Liver (tissue), 3 donors: ENCODE measurements at regions not wholly inside any gene's neighbourhood (a gene's known extent, or its start where the extent isn't known, plus 50 kb on each side); places are given as distances from the start of the nearest gene placed in this dataset.

Experiments used
- ATF3 ChIP-seq: IDR thresholded peaks from 2 replicates; pipeline ENCODE4 v1.6.1; 2016; ENCODE audit warnings: antibody characterized with exemption
- CTCF ChIP-seq: fragments of 150-350 bp; IDR thresholded peaks from 2 replicates; pipeline ENCODE4 v1.5.1; 2017; ENCODE audit warnings: improper control_type of control experiment, low read depth, low read length; ENCODE audit not compliant: missing input control
- EGR1 ChIP-seq, 2 donors: IDR thresholded peaks; 2 replicates each; pipeline ENCODE4 v1.6.1; 2016 to 2018; ENCODE audit warnings: antibody characterized with exemption in 2 of 2, low read depth in 2 of 2
- GABPA ChIP-seq, 2 donors: IDR thresholded peaks in 1 of 2; conservative IDR thresholded peaks in 1 of 2; 2 replicates each; pipeline ENCODE4 v1.6.1; 2016; ENCODE audit warnings: antibody characterized with exemption in 2 of 2, mild to moderate bottlenecking in 1 of 2, moderate library complexity in 1 of 2
- JUND ChIP-seq, 2 donors: IDR thresholded peaks; 2 replicates each; pipeline ENCODE4 v1.6.1; 2016; ENCODE audit warnings: antibody characterized with exemption in 2 of 2
- MAX ChIP-seq: IDR thresholded peaks from 2 replicates; pipeline ENCODE4 v1.6.1; 2016; ENCODE audit warnings: antibody characterized with exemption
- RAD21 ChIP-seq, 2 donors: IDR thresholded peaks; 2 replicates each; pipeline ENCODE4 v1.6.1; 2016; ENCODE audit warnings: antibody characterized with exemption in 2 of 2, mild to moderate bottlenecking in 2 of 2
- REST ChIP-seq: IDR thresholded peaks from 2 replicates; pipeline ENCODE4 v1.6.1; 2016; ENCODE audit warnings: antibody characterized with exemption, mild to moderate bottlenecking
- RXRA ChIP-seq, 2 donors: IDR thresholded peaks; 2 replicates each; pipeline ENCODE4 v1.6.1; 2017 to 2018; ENCODE audit warnings: antibody characterized with exemption in 2 of 2, mild to moderate bottlenecking in 1 of 2
- SP1 ChIP-seq: IDR thresholded peaks from 2 replicates; pipeline ENCODE4 v1.6.1; 2018; ENCODE audit warnings: antibody characterized with exemption, mild to moderate bottlenecking
- TAF1 ChIP-seq: conservative IDR thresholded peaks from 2 replicates; pipeline ENCODE4 v1.6.1; 2016; ENCODE audit warnings: antibody characterized with exemption, mild to moderate bottlenecking
- YY1 ChIP-seq: IDR thresholded peaks from 2 replicates; pipeline ENCODE4 v1.6.1; 2016; ENCODE audit warnings: antibody characterized with exemption, mild to moderate bottlenecking
- ZBTB33 ChIP-seq: IDR thresholded peaks from 2 replicates; pipeline ENCODE4 v1.6.1; 2016; ENCODE audit warnings: antibody characterized with exemption
- donor health status: healthy.
- donor health status: healthy.

GRCh38 chr4:59238212-59238611 lies 1961.9 kb upstream of the ADGRL3 start:
- no peak for TF ChIP-seq CTCF
- no peak for TF ChIP-seq YY1
- TF ChIP-seq JUND (IDR thresholded peaks at IDR 0.05), result no peak
- no peak for TF ChIP-seq MAX
- no peak for TF ChIP-seq RAD21 (IDR thresholded peaks at IDR 0.05)
- TF ChIP-seq REST, result no peak
- no peak for TF ChIP-seq TAF1
- no peak for TF ChIP-seq SP1
- no peak for TF ChIP-seq ATF3
- TF ChIP-seq GABPA (IDR thresholded peaks at IDR 0.05 in 1 of 2, conservative IDR thresholded peaks at IDR 0.05 in 1 of 2), result no peak
- no peak for TF ChIP-seq EGR1 (IDR thresholded peaks at IDR 0.05; ENCODE audit: low read depth in 2 of 2)
- TF ChIP-seq ZBTB33, result no peak
- TF ChIP-seq RXRA (IDR thresholded peaks at IDR 0.05), result no peak
